Neural progenitor cell (in vitro differentiated cells): ENCODE measurements at regions not wholly inside any gene's neighbourhood (a gene's known extent, or its start where the extent isn't known, plus 50 kb on each side); places are given as distances from the start of the nearest gene placed in this dataset.

ENCODE experiments used
- CTCF ChIP-seq: fragments of 200-600 bp; sonication (generic); IDR thresholded peaks from 2 replicates; pipeline ENCODE4 v1.5.1; 2017; ENCODE audit warnings: antibody characterized with exemption, mild to moderate bottlenecking
- EZH2 ChIP-seq: fragments of 200-600 bp; sonication (generic); IDR thresholded peaks from 2 replicates; pipeline ENCODE4 v1.6.1; 2017; ENCODE audit warnings: antibody characterized with exemption, mild to moderate bottlenecking, moderate library complexity

DNA sequence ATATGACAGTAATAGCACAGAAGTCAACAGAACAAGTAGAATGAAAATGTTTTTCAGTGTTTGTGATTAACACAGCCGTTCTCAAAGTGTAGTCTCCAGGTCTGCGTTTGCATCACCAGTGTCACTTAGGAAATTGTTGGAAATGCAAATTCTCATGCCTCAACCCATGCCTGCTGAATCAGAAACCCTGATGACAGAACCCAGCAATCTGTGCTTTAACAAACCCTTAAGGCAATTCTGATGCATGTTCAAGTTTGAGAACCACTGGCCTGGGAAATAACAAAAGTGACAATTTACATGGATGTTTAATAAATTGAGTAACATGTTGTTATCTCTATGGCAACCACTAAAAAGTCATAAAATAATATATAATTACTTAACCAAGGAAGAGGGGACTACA lies 103.1 kb upstream of the ATP11B start:
- TF ChIP-seq EZH2 (no peak), CTCF (no peak)
